Activated B cell treated with CpG ODN at 0.5 μM for 24 hours (primary cell): ENCODE measurements at regions not wholly inside any gene's neighbourhood (a gene's known extent, or its start where the extent isn't known, plus 50 kb on each side); places are given as distances from the start of the nearest gene placed in this dataset.
"Not testable (repeated sequence)": the region's sequence is repeated elsewhere in the genome, so short reads cannot be mapped to it uniquely, and the experiment has no call there.

ENCODE experiments used
- ATAC-seq: fragments of 200-7000 bp; cut with Tn5 transposase; one replicate; pipeline ENCODE4 v1.10.0; 2021; ENCODE audit warnings: low read depth, mild to moderate bottlenecking, moderate library complexity
- CTCF ChIA-PET: fragments of 350-600 bp; sonication (Branson Sonifier 250); formaldehyde crosslinking; loops from one replicate; lab custom pipeline; 2021; ENCODE audit warnings: antibody characterized with exemption; lab: Charles Lee
- POLR2A ChIA-PET: fragments of 350-600 bp; sonication (Branson Sonifier 250); formaldehyde crosslinking; loops from one replicate; lab custom pipeline; 2021; ENCODE audit warnings: antibody characterized with exemption; lab: Charles Lee
- DNase-seq: peaks from one replicate; pipeline ENCODE4 v3.0.0; 2022
- H3K27ac Mint-ChIP-seq: one replicate; pipeline ENCODE4 v1.8.0; 2020; ENCODE audit warnings: mixed read lengths
- H3K27me3 Mint-ChIP-seq: one replicate; pipeline ENCODE4 v1.8.0; 2021; ENCODE audit warnings: mixed read lengths
- H3K36me3 Mint-ChIP-seq: one replicate; pipeline ENCODE4 v1.8.0; 2021; ENCODE audit warnings: low read depth, mixed read lengths
- H3K4me1 Mint-ChIP-seq: one replicate; pipeline ENCODE4 v1.8.0; 2021; ENCODE audit warnings: mixed read lengths
- H3K4me3 Mint-ChIP-seq: one replicate; pipeline ENCODE4 v1.8.0; 2020; ENCODE audit warnings: mild to moderate bottlenecking, mixed read lengths
- H3K9me3 Mint-ChIP-seq: one replicate; pipeline ENCODE4 v1.8.0; 2020; ENCODE audit warnings: mixed read lengths
- CTCF ChIP-seq: fragments of 200-600 bp; IDR thresholded peaks from one replicate; pipeline ENCODE4 v1.8.0; 2022; ENCODE audit warnings: antibody characterized with exemption, mild to moderate bottlenecking
- intact Hi-C: fragments of 100-400 bp; cut with micrococcal nuclease; formaldehyde crosslinking; loops from one replicate; pipeline ENCODE4 v1.15.1; 2024

- ATAC-seq (no peak), DNase-seq (no peak)
Observed at GRCh38 chr4:89496851-89497250, 189.3 kb upstream of the GPRIN3 start.

DNA sequence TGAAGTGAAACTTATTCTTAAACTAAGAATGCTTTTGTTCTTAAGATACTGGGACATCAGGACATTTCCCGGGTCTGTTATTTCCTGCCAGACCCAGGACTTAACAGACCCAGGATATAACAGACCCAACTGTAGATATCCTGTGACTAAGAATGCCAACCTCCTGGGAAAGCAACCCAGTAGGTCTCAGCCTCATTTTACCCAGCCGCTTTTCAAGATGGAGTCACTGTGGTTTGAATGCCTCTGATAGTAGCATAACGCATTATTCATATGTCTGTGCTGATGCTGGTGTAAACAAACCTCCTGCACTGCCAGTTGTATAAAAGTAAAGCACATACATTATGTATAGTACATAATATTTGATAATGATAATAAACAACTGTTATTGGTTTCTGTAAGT is 185.8 kb upstream of the GPRIN3 start:
- H3K4me1 Mint-ChIP-seq, result no peaks in the 10 kb centered on the region
- H3K27me3 Mint-ChIP-seq, result no peaks in the 10 kb centered on the region
- ChIA-PET POLR2A (no interaction called here), CTCF (no interaction called here)
- H3K4me3 Mint-ChIP-seq, result no peak overlapping the region
- H3K9me3 Mint-ChIP-seq, result no peaks in the 10 kb centered on the region
- TF ChIP-seq CTCF, result no peak
- no peak for DNase-seq
- ATAC-seq, result no peak
- H3K36me3 Mint-ChIP-seq, result no peaks in the 10 kb centered on the region
- intact Hi-C loops, result no loop called here
- H3K27ac Mint-ChIP-seq, result no peak overlapping the region

More at GRCh38 chr4:89496851-89497250, 189.3 kb upstream of the GPRIN3 start:
- Mint-ChIP-seq H3K4me3 (no peak overlapping the region), H3K4me1 (no peaks in the 10 kb centered on the region), H3K27me3 (peaks cover 8% of the 10 kb centered on the region), H3K9me3 (no peaks in the 10 kb centered on the region), H3K36me3 (no peaks in the 10 kb centered on the region), H3K27ac (no peak overlapping the region)
- intact Hi-C loops, result no loop called here
- TF ChIP-seq CTCF, result no peak
- POLR2A ChIA-PET, result no interaction called here
- CTCF ChIA-PET, result no interaction called here

GRCh38 chr4:89492581-89493071 is 185.0 kb upstream of the GPRIN3 start:
- intact Hi-C loops, result no loop called here
- no peak overlapping the region for H3K27ac Mint-ChIP-seq

GRCh38 chr4:89491761-89492160 is 184.2 kb upstream of the GPRIN3 start:
- no peak overlapping the region for H3K27ac Mint-ChIP-seq
- H3K36me3 Mint-ChIP-seq, result no peaks in the 10 kb centered on the region
- ChIA-PET POLR2A (no interaction called here), CTCF (no interaction called here)
- intact Hi-C loops, result no loop called here
- no peaks in the 10 kb centered on the region for H3K9me3 Mint-ChIP-seq
- no peak for ATAC-seq
- H3K27me3 Mint-ChIP-seq, result no peaks in the 10 kb centered on the region
- H3K4me1 Mint-ChIP-seq, result peaks cover 9% of the 10 kb centered on the region
- no peak for DNase-seq
- no peak for TF ChIP-seq CTCF
- no peak overlapping the region for H3K4me3 Mint-ChIP-seq

More at GRCh38 chr4:89492581-89493071, 185.0 kb upstream of the GPRIN3 start:
- ATAC-seq (no peak), DNase-seq (no peak)
- no peaks in the 10 kb centered on the region for H3K9me3 Mint-ChIP-seq
- H3K4me1 Mint-ChIP-seq, result peaks cover 2% of the 10 kb centered on the region
- H3K36me3 Mint-ChIP-seq, result no peaks in the 10 kb centered on the region
- no peak overlapping the region for H3K4me3 Mint-ChIP-seq
- H3K27me3 Mint-ChIP-seq, result no peaks in the 10 kb centered on the region
- ChIA-PET CTCF (no interaction called here), POLR2A (no interaction called here)
- no peak for TF ChIP-seq CTCF

- DNase-seq, CTCF ChIA-PET, H3K9me3 Mint-ChIP-seq, H3K27ac Mint-ChIP-seq, H3K4me1 Mint-ChIP-seq, POLR2A ChIA-PET, H3K27me3 Mint-ChIP-seq, H3K4me3 Mint-ChIP-seq, intact Hi-C loops, ATAC-seq, H3K36me3 Mint-ChIP-seq: not testable (repeated sequence)
Observed at GRCh38 chr4:89489921-89490431, 182.4 kb upstream of the GPRIN3 start.

DNA sequence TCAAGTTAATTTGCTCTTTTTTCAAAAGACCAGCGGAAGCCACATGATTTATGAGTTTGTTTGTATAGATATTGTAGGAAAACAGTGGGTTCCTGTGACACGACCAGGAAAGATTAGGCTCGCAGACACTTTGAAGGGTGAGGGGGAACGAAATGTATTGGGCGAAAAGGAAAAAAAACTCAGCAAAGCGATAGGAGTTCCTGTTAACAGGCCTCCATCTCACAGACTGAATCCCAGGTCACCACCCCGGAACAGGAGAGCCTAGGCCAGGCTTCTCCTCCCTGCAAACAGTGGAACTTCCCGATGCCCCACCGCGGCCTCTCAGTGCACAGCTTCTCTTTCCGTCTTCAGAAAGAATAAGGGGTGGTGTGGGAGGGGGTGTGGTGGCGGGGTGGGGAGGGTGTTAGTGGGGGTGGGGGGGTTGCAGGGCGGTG is 181.8 kb upstream of the GPRIN3 start:
- H3K27me3 Mint-ChIP-seq, result no peaks in the 10 kb centered on the region
- no peaks in the 10 kb centered on the region for H3K36me3 Mint-ChIP-seq
- no peak overlapping the region for H3K27ac Mint-ChIP-seq
- no peaks in the 10 kb centered on the region for H3K9me3 Mint-ChIP-seq
- ATAC-seq (no peak), DNase-seq (no peak)
- H3K4me1 Mint-ChIP-seq, result peaks cover 9% of the 10 kb centered on the region
- POLR2A ChIA-PET, result no interaction called here
- intact Hi-C loops, result no loop called here
- H3K4me3 Mint-ChIP-seq, result no peak overlapping the region
- no peak for TF ChIP-seq CTCF
- CTCF ChIA-PET, result no interaction called here
